GM13976 (cell line): ENCODE measurements at regions not wholly inside any gene's neighbourhood (a gene's known extent, or its start where the extent isn't known, plus 50 kb on each side); places are given as distances from the start of the nearest gene placed in this dataset.

ENCODE experiments used
- DNase-seq: peaks from one replicate; pipeline ENCODE4 v3.0.0; 2012; ENCODE audit warnings: low spot score
- CTCF ChIP-seq: IDR thresholded peaks from 2 replicates; pipeline ENCODE4 v1.5.1; 2012; ENCODE audit warnings: borderline replicate concordance, mild to moderate bottlenecking; ENCODE audit not compliant: insufficient read depth; ENCODE audit errors: extremely low read depth, missing control alignments, control extremely low read depth
- in situ Hi-C: fragments of 300-500 bp; cut with MboI; formaldehyde crosslinking; loops from one replicate; pipeline ENCODE4 v1.12.0; 2022; ENCODE audit warnings: low sequenced_read_pairs, mixed read lengths, inconsistent platforms; ENCODE audit not compliant: unreplicated experiment

GRCh38 chr15:36271048-36271447 lies 308.4 kb upstream of the CDIN1 start:
- TF ChIP-seq CTCF: no peak
- in situ Hi-C loops: no loop called here
- DNase-seq: no peak

DNA sequence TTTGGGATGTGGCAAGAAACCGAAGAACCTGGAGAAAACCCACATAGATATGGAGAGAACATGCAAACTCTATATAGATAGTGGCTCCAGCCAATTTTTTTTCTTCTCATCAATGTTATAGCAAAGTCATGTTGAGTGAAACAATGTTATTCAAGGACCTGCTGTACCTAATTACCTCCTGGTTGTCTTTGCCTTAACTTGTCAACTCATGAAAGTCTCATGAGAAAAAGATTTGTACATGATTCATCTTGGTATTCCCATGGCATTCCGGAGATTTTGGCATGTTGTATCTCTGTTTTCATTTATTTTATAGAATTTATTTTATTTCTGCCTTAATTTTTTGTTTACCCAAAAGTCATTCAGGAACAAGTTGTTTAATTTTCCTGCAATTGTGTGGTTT lies 303.8 kb upstream of the CDIN1 start:
- in situ Hi-C loops: no loop called here
- DNase-seq: no peak
- TF ChIP-seq CTCF: no peak

DNA sequence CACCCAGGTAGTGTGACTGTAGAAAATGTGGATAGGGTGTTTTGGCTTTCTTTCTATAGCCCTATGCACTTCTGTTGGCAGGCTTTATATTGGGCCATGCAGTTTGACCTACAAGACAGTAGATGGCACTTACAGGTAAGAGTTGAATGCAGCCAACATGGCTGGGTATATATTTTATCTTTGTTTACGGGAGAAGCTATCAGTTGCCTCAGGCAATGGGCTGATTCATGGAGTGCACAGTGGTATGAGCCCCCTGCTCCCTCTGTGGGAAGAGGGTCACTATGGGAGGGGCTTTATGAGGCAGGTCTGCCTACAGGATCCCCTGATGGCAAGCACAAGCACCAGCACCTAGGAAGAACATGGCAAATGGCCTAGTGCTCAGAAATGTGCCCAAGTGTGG lies 301.2 kb upstream of the CDIN1 start:
- in situ Hi-C loops: no loop called here
- no peak for DNase-seq
- no peak for TF ChIP-seq CTCF

DNA sequence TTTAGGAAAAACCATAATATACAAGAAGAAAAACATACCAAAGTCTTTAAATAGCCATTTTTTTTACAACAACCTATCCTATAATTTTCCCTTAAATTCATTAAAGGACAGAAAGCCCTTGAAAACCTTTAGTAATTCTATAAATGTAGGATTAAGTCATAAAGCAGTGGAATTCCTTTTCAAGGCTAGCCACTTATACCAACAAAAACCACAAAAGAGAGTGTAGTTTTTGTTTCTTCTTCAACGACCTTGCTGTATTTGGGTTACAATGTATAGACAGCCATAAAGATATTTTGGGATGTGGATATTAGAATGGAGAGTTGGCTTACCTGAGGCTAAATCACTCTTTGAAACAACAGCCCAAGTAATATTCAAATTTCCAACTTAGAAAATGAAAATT lies 296.6 kb upstream of the CDIN1 start:
- in situ Hi-C loops: no loop called here
- no peak for TF ChIP-seq CTCF
- no peak for DNase-seq

DNA sequence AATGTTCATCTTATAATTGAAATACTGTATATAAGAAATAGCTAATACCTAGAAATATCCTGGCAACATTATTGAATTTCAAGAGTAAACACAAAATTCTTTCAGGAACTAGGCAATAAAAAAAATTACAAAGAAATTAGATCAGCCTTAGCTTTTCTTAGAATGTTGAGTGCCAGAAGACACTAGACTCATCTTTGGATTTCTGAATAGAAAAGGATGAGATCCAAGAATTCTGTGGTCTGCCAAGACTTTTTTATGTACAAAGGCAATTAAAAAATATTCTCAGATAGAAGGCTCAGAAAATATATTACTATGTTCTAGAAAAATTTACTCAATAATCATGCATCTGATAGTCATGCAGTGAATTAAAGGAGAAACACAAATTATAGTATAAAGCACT lies 294.5 kb upstream of the CDIN1 start:
- DNase-seq: no peak
- no peak for TF ChIP-seq CTCF
- in situ Hi-C loops: no loop called here

- TF ChIP-seq CTCF: no peak
- no peak for DNase-seq
- in situ Hi-C loops: no loop called here
These were observed 287.9 kb upstream of the CDIN1 start for GRCh38 chr15:36291501-36291900.

- TF ChIP-seq CTCF: no peak
- in situ Hi-C loops: no loop called here
- no peak for DNase-seq
These were observed 285.1 kb upstream of the CDIN1 start for GRCh38 chr15:36294359-36294758.
